ENCODE measurements at regions not wholly inside any gene's neighbourhood (a gene's known extent, or its start where the extent isn't known, plus 50 kb on each side); places are given as distances from the start of the nearest gene placed in this dataset.

DNA sequence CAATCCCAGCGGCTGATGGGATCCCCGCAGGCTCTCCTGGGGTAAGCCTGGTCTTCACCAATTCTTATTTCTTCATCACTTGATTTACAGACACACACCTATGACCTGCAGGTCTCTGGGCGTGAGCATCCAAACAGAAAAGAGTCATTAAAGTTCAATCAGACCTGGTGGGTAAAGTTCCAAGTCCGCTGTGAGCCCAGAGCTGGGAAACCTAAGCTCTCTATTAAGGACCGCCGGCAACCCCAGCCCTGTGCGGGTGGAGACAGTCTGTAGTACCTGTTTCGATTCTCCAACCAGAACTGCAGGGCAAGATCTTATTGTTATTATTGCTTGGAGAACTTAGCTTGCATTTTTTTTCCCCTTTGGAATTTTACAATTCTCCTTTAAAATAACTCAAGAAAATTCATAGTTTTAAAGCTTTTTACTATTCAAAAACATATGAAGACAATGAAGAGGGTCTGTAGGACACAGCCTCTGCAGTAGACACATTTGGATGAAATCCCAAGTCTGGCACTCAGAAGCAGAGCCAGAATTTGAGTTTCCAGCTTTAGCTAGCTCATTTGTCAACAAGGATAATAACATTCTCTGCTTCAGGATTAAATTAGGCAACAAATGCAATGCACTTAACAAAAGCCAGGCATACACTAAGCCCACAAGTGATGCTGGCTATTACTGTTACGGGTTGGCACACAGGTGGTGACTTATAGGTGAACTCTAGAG, 376.4 kb downstream of the INSIG2 start:
- H3K27me3 Mint-ChIP-seq (ENCODE audit: unreplicated experiment) = peaks cover 3% of the 10 kb centered on the region
- H3K4me1 Mint-ChIP-seq (ENCODE audit: low read depth, unreplicated experiment) = peaks cover 5% of the 10 kb centered on the region
- H3K4me3 Mint-ChIP-seq (ENCODE audit: unreplicated experiment) = no peak overlapping the region
- H3K36me3 Mint-ChIP-seq (ENCODE audit: unreplicated experiment) = no peaks in the 10 kb centered on the region
- H3K27ac Mint-ChIP-seq (ENCODE audit: unreplicated experiment) = no peak overlapping the region
- DNase-seq = no peak
- TF ChIP-seq, protein P1, sequence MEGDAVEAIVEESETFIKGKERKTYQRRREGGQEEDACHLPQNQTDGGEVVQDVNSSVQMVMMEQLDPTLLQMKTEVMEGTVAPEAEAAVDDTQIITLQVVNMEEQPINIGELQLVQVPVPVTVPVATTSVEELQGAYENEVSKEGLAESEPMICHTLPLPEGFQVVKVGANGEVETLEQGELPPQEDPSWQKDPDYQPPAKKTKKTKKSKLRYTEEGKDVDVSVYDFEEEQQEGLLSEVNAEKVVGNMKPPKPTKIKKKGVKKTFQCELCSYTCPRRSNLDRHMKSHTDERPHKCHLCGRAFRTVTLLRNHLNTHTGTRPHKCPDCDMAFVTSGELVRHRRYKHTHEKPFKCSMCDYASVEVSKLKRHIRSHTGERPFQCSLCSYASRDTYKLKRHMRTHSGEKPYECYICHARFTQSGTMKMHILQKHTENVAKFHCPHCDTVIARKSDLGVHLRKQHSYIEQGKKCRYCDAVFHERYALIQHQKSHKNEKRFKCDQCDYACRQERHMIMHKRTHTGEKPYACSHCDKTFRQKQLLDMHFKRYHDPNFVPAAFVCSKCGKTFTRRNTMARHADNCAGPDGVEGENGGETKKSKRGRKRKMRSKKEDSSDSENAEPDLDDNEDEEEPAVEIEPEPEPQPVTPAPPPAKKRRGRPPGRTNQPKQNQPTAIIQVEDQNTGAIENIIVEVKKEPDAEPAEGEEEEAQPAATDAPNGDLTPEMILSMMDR (IDR thresholded peaks at IDR 0.05; ENCODE audit: partially characterized antibody, unreplicated experiment) = no peak
- H3K9me3 Mint-ChIP-seq (ENCODE audit: unreplicated experiment) = no peaks in the 10 kb centered on the region

- TF ChIP-seq, protein P1 (IDR thresholded peaks at IDR 0.05; ENCODE audit: partially characterized antibody, unreplicated experiment) = no peak
- Mint-ChIP-seq H3K27me3 (ENCODE audit: unreplicated experiment) (peaks cover 3% of the 10 kb centered on the region), H3K9me3 (ENCODE audit: unreplicated experiment) (no peaks in the 10 kb centered on the region), H3K4me1 (ENCODE audit: low read depth, unreplicated experiment) (peaks cover 1% of the 10 kb centered on the region), H3K36me3 (ENCODE audit: unreplicated experiment) (no peaks in the 10 kb centered on the region), H3K27ac (ENCODE audit: unreplicated experiment) (no peak overlapping the region), H3K4me3 (ENCODE audit: unreplicated experiment) (no peak overlapping the region)
- DNase-seq = no peak
Measured at GRCh38 chr2:118464046-118464445, 375.8 kb downstream of the INSIG2 start.

GRCh38 chr2:118460425-118460824, 372.2 kb downstream of the INSIG2 start:
- Mint-ChIP-seq H3K4me1 (ENCODE audit: low read depth, unreplicated experiment) (peaks cover 7% of the 10 kb centered on the region), H3K36me3 (ENCODE audit: unreplicated experiment) (no peaks in the 10 kb centered on the region), H3K9me3 (ENCODE audit: unreplicated experiment) (peaks cover 6% of the 10 kb centered on the region), H3K27ac (ENCODE audit: unreplicated experiment) (no peak overlapping the region), H3K4me3 (ENCODE audit: unreplicated experiment) (no peak overlapping the region), H3K27me3 (ENCODE audit: unreplicated experiment) (peaks cover 6% of the 10 kb centered on the region)
- DNase-seq = no peak
- TF ChIP-seq, protein P1 (IDR thresholded peaks at IDR 0.05; ENCODE audit: partially characterized antibody, unreplicated experiment) = no peak

GRCh38 chr2:118459426-118459825, 371.2 kb downstream of the INSIG2 start:
- H3K9me3 Mint-ChIP-seq (ENCODE audit: unreplicated experiment) = peaks cover 6% of the 10 kb centered on the region
- DNase-seq = no peak
- peaks cover 7% of the 10 kb centered on the region for H3K4me1 Mint-ChIP-seq (ENCODE audit: low read depth, unreplicated experiment)
- H3K27ac Mint-ChIP-seq (ENCODE audit: unreplicated experiment) = no peak overlapping the region
- H3K36me3 Mint-ChIP-seq (ENCODE audit: unreplicated experiment) = no peaks in the 10 kb centered on the region
- TF ChIP-seq, protein P1 (IDR thresholded peaks at IDR 0.05; ENCODE audit: partially characterized antibody, unreplicated experiment) = no peak
- H3K4me3 Mint-ChIP-seq (ENCODE audit: unreplicated experiment) = no peak overlapping the region
- H3K27me3 Mint-ChIP-seq (ENCODE audit: unreplicated experiment) = peaks cover 6% of the 10 kb centered on the region

DNA sequence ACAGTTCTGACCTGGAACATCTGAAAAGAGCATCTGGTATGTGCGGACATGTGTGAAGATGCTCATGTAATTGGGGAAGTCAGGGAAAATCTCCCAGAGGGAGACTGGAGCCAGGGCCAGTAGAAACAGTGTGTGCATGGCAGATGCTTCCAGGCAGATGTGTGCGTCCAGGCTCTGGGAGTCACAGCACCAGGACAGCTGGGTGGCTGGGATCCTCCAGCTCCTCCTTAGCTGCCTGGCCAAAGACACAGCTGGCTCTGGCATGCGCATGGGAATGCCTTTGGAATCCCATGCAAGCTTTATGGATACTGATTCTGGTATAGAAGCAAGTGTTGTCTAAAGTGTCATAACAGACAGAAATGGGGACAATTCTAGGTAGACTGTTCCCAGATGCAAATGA, 369.7 kb downstream of the INSIG2 start:
- peaks cover 7% of the 10 kb centered on the region for H3K4me1 Mint-ChIP-seq (ENCODE audit: low read depth, unreplicated experiment)

More for the DNA sequence above, 369.7 kb downstream of the INSIG2 start:
- peak overlapping the region; percentile 3 for H3K27ac Mint-ChIP-seq (ENCODE audit: unreplicated experiment)
- H3K9me3 Mint-ChIP-seq (ENCODE audit: unreplicated experiment) = peaks cover 6% of the 10 kb centered on the region
- DNase-seq = peak; percentile 57
- TF ChIP-seq, protein P1 (IDR thresholded peaks at IDR 0.05; ENCODE audit: partially characterized antibody, unreplicated experiment) = no peak
- no peaks in the 10 kb centered on the region for H3K36me3 Mint-ChIP-seq (ENCODE audit: unreplicated experiment)
- no peak overlapping the region for H3K4me3 Mint-ChIP-seq (ENCODE audit: unreplicated experiment)
- peaks cover 6% of the 10 kb centered on the region for H3K27me3 Mint-ChIP-seq (ENCODE audit: unreplicated experiment)
